Esophagus muscularis mucosa (tissue), 4 donors: ENCODE measurements at regions not wholly inside any gene's neighbourhood (a gene's known extent, or its start where the extent isn't known, plus 50 kb on each side); places are given as distances from the start of the nearest gene placed in this dataset.

Experiments
- CTCF ChIP-seq, 3 experiments: fragments of 200-600 bp in 2 of 3; fragments of 450-650 bp in 1 of 3; sonication (generic) in 2 of 3; IDR thresholded peaks; one replicate each; pipeline ENCODE4 v1.5.1; 2017 to 2019; ENCODE audit warnings: antibody characterized with exemption in 3 of 3, mild to moderate bottlenecking in 2 of 3, moderate library complexity in 1 of 3
- EP300 ChIP-seq: sonication (generic); formaldehyde crosslinking; IDR thresholded peaks from one replicate; pipeline ENCODE4 v1.6.1; 2017; ENCODE audit warnings: antibody characterized with exemption
- POLR2A ChIP-seq: fragments of 450-650 bp; IDR thresholded peaks from one replicate; pipeline ENCODE4 v1.6.1; 2017; ENCODE audit warnings: antibody characterized with exemption, moderate library complexity, mild to moderate bottlenecking, low read depth
- POLR2AphosphoS5 ChIP-seq, 2 donors: sonication (generic); formaldehyde crosslinking; IDR thresholded peaks; one replicate each; pipeline ENCODE4 v1.6.1; 2017; ENCODE audit warnings: antibody characterized with exemption in 2 of 2

DNA sequence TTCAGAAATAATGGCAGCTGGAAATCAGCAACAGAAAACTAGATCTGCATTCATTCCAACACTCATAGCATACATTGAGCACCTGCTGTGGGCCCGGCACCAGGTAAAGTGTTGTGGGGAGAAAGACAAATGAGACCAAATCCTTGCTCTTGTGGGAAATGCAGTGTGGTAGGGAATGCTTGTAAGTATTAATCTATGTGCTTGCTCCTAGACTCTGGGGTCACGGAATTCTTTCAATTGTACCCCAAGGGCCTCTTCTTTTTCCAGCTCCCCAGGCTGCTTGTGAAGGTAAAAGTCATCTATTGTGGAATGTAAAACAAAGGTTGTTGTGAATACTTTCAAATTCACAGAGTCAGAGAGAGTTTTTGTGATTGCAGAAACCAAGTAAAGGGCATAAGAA lies 501.9 kb downstream of the CDK5RAP2 start:
- TF ChIP-seq CTCF (IDR thresholded peaks at IDR 0.05) = no peak
- TF ChIP-seq POLR2A = no peak
- TF ChIP-seq EP300 = no peak
- no peak for TF ChIP-seq POLR2AphosphoS5 (IDR thresholded peaks at IDR 0.05)
